ENCODE measurements at regions not wholly inside any gene's neighbourhood (a gene's known extent, or its start where the extent isn't known, plus 50 kb on each side); places are given as distances from the start of the nearest gene placed in this dataset.
"Not testable (repeated sequence)": the region's sequence is repeated elsewhere in the genome, so short reads cannot be mapped to it uniquely, and the experiment has no call there.

DNA sequence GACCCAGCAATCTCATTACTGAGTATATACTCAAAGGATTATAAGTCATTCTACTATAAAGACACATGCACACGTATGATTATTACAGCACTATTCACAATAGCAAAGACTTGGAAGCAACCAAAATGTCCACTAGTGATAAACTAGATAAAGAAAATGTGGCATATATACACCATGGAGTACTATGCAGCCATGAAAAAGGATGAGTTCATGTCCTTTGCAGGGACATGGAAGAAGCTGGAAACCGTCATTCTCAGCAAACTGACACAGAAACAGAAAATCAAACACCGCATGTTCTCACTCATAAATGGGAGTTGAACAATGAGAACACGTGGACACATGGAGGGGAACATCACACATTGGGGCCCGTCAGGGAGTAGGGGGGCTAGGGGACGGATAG, 1600.0 kb upstream of the NUDT12 start:
- TF ChIP-seq, protein P1, sequence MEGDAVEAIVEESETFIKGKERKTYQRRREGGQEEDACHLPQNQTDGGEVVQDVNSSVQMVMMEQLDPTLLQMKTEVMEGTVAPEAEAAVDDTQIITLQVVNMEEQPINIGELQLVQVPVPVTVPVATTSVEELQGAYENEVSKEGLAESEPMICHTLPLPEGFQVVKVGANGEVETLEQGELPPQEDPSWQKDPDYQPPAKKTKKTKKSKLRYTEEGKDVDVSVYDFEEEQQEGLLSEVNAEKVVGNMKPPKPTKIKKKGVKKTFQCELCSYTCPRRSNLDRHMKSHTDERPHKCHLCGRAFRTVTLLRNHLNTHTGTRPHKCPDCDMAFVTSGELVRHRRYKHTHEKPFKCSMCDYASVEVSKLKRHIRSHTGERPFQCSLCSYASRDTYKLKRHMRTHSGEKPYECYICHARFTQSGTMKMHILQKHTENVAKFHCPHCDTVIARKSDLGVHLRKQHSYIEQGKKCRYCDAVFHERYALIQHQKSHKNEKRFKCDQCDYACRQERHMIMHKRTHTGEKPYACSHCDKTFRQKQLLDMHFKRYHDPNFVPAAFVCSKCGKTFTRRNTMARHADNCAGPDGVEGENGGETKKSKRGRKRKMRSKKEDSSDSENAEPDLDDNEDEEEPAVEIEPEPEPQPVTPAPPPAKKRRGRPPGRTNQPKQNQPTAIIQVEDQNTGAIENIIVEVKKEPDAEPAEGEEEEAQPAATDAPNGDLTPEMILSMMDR (IDR thresholded peaks at IDR 0.05): not testable (repeated sequence)
- TF ChIP-seq POLR2A (IDR thresholded peaks at IDR 0.05): not testable (repeated sequence)
